OCI-LY7 (cell line): ENCODE measurements at regions not wholly inside any gene's neighbourhood (a gene's known extent, or its start where the extent isn't known, plus 50 kb on each side); places are given as distances from the start of the nearest gene placed in this dataset.

Experiments used
- BruUV-seq: library from RNA; stranded (reverse); fragments of 400-500 nt; replicated peaks from 2 replicates; lab custom pipeline; 2021; lab: Mats Ljungman, UMichigan
- CTCF ChIA-PET: fragments of 300-600 bp; sonication (Branson Sonifier 250); formaldehyde crosslinking; loops from one replicate; lab custom pipeline; 2022; ENCODE audit warnings: antibody characterized with exemption; ENCODE audit not compliant: unreplicated experiment; lab: Charles Lee
- POLR2A ChIA-PET: fragments of 300-600 bp; sonication (Branson Sonifier 250); formaldehyde crosslinking; loops from one replicate; lab custom pipeline; 2022; ENCODE audit warnings: antibody characterized with exemption; lab: Charles Lee
- DNase-seq: peaks from one replicate; pipeline ENCODE4 v3.0.0-alpha.2; 2015; ENCODE audit warnings: low spot score
- H2AFZ ChIP-seq: fragments of 200-600 bp; sonication (generic), shearing (Covaris generic); 2 replicates; pipeline ENCODE4 v1.6.1; 2014; ENCODE audit warnings: mild to moderate bottlenecking, antibody characterized with exemption, low read length, moderate library complexity
- H3K27ac ChIP-seq: fragments of 200-600 bp; sonication (generic); 2 replicates; pipeline ENCODE4 v1.5.1; 2014; ENCODE audit warnings: mixed run types, low read depth, mild to moderate bottlenecking, moderate library complexity, low read length, inconsistent platforms; ENCODE audit not compliant: poor library complexity, severe bottlenecking
- H3K36me3 ChIP-seq: fragments of 200-600 bp; sonication (generic); 2 replicates; pipeline ENCODE4 v1.6.1; 2014; ENCODE audit warnings: mild to moderate bottlenecking, antibody characterized with exemption, low read length, moderate library complexity, mixed read lengths; ENCODE audit not compliant: insufficient read depth
- H3K4me1 ChIP-seq: fragments of 200-600 bp; sonication (generic); 2 replicates; pipeline ENCODE4 v1.5.1; 2014; ENCODE audit warnings: mild to moderate bottlenecking, low read length; ENCODE audit not compliant: insufficient read depth, poor library complexity, severe bottlenecking
- H3K4me2 ChIP-seq: fragments of 200-600 bp; sonication (generic); 2 replicates; pipeline ENCODE4 v1.6.1; 2014; ENCODE audit warnings: mild to moderate bottlenecking, low read length
- H3K4me3 ChIP-seq: fragments of 200-600 bp; sonication (generic); 2 replicates; pipeline ENCODE4 v1.5.1; 2014; ENCODE audit warnings: mild to moderate bottlenecking, low read depth, low read length; ENCODE audit not compliant: poor library complexity, severe bottlenecking
- H3K79me2 ChIP-seq: fragments of 200-600 bp; sonication (generic); 2 replicates; pipeline ENCODE4 v1.6.1; 2016; ENCODE audit warnings: low read depth, mild to moderate bottlenecking, low read length, moderate library complexity, mixed read lengths; ENCODE audit not compliant: insufficient read depth
- H3K9me2 ChIP-seq: fragments of 200-600 bp; sonication (generic); 2 replicates; pipeline ENCODE4 v1.6.1; 2016; ENCODE audit warnings: mild to moderate bottlenecking, low read length, mixed read lengths; ENCODE audit not compliant: insufficient read depth
- H3K9me3 ChIP-seq: fragments of 200-600 bp; sonication (generic); 2 replicates; pipeline ENCODE4 v1.6.1; 2014; ENCODE audit warnings: mild to moderate bottlenecking, mixed run types, low read length, mixed read lengths
- H4K20me1 ChIP-seq: fragments of 200-600 bp; sonication (generic); 2 replicates; pipeline ENCODE4 v1.6.1; 2014; ENCODE audit warnings: mild to moderate bottlenecking, antibody characterized with exemption, low read length, moderate library complexity, mixed read lengths; ENCODE audit not compliant: insufficient read depth
- EZH2phosphoT487 ChIP-seq: fragments of 200-600 bp; sonication (generic); IDR thresholded peaks from 2 replicates; pipeline ENCODE4 v1.6.1; 2018; ENCODE audit warnings: low read depth, borderline replicate concordance, mild to moderate bottlenecking, mixed run types, antibody characterized with exemption, low read length, moderate library complexity, mixed read lengths
- intact Hi-C: fragments of 100-400 bp; cut with micrococcal nuclease; formaldehyde crosslinking; loops from one replicate; pipeline ENCODE4 v1.10.0; 2022; ENCODE audit not compliant: unreplicated experiment
- TF ChIP-seq, protein P1 (sequence below): fragments of 200-600 bp; sonication (generic); conservative IDR thresholded peaks from 2 replicates; pipeline ENCODE4 v1.5.1; 2014; ENCODE audit warnings: mild to moderate bottlenecking, antibody characterized with exemption, low read length, moderate library complexity, mixed read lengths

DNA sequence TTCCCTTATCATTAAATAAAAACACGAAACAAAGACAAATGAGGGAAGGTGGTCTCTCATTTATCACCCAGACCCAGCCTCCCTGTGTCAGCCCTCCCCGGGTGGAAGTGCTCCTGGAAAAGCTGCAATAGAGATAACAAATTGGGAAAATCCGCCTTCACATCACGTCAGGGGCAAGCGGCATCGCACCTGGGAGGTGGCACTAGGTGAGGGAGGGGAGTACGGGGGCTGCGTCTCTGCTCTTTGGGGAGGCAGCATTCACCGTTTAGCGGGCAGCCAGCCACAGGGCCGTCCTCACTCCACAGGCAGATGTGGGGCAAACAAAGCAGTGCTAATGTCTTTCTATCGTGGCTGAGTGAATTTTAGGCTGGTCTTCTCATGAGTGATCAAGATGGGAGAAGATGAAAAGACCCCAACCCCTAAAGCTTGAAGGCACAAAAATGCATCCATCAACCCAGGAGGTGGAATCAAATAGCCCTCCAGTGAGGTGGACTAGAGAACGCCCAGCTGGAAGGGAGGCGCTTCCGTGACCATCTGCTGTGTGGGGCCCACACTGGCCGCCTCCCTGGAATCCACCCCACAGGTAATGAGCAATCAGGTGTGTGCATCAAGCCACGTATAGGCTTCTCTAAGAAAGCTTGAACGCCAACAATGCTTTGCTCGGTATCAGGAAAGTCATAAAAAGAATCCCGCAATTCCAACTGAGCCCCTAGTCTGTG, 629.5 kb downstream of the BRD1 start:
- no peak overlapping the region for H3K27ac ChIP-seq
- no peak overlapping the region for H3K4me3 ChIP-seq
- no peak overlapping the region for H2AFZ ChIP-seq
- no peak for DNase-seq
- no peaks in the 10 kb centered on the region for H3K79me2 ChIP-seq
- no peaks in the 10 kb centered on the region for H3K36me3 ChIP-seq
- H4K20me1 ChIP-seq, result no peaks in the 10 kb centered on the region
- BruUV-seq, result no TSS peak
- CTCF ChIA-PET, result no interaction called here
- no peaks in the 10 kb centered on the region for H3K9me2 ChIP-seq
- POLR2A ChIA-PET, result no interaction called here
- H3K4me2 ChIP-seq, result no peak overlapping the region
- no peaks in the 10 kb centered on the region for H3K4me1 ChIP-seq
- H3K9me3 ChIP-seq, result no peaks in the 10 kb centered on the region
- TF ChIP-seq, protein P1, sequence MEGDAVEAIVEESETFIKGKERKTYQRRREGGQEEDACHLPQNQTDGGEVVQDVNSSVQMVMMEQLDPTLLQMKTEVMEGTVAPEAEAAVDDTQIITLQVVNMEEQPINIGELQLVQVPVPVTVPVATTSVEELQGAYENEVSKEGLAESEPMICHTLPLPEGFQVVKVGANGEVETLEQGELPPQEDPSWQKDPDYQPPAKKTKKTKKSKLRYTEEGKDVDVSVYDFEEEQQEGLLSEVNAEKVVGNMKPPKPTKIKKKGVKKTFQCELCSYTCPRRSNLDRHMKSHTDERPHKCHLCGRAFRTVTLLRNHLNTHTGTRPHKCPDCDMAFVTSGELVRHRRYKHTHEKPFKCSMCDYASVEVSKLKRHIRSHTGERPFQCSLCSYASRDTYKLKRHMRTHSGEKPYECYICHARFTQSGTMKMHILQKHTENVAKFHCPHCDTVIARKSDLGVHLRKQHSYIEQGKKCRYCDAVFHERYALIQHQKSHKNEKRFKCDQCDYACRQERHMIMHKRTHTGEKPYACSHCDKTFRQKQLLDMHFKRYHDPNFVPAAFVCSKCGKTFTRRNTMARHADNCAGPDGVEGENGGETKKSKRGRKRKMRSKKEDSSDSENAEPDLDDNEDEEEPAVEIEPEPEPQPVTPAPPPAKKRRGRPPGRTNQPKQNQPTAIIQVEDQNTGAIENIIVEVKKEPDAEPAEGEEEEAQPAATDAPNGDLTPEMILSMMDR, result no peak
- no peak for TF ChIP-seq EZH2phosphoT487
- intact Hi-C loops, result no loop called here

DNA sequence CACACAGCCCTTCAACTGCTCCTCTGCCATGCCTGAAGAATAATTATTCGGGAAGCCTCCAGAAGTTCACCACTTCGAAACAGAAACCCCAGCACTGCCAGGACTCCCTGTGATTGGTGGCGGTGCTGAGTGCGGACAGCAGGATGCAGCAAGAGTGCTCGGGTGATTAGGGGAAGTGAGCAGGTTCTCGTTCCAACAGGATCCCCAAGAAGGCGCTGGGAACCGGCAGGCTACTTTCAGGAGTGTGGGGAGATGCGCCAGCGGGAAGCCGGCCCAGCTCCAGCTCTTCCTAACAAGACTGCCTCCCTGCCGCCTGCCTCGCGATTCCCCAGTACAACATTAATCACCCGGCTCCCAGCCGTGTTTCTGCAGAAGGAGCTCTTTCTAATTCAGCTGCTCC, 630.2 kb downstream of the BRD1 start:
- POLR2A ChIA-PET, result no interaction called here
- H3K36me3 ChIP-seq, result no peaks in the 10 kb centered on the region
- no peaks in the 10 kb centered on the region for H3K9me2 ChIP-seq
- no peaks in the 10 kb centered on the region for H3K79me2 ChIP-seq
- no peak overlapping the region for H3K4me3 ChIP-seq
- no TSS peak for BruUV-seq
- no peak overlapping the region for H3K4me2 ChIP-seq
- intact Hi-C loops, result no loop called here
- TF ChIP-seq, protein P1, result no peak
- TF ChIP-seq EZH2phosphoT487, result no peak
- no peaks in the 10 kb centered on the region for H3K9me3 ChIP-seq
- no peak for DNase-seq
- H4K20me1 ChIP-seq, result no peaks in the 10 kb centered on the region
- H2AFZ ChIP-seq, result no peak overlapping the region
- no peak overlapping the region for H3K27ac ChIP-seq
- no peaks in the 10 kb centered on the region for H3K4me1 ChIP-seq
- CTCF ChIA-PET, result no interaction called here

DNA sequence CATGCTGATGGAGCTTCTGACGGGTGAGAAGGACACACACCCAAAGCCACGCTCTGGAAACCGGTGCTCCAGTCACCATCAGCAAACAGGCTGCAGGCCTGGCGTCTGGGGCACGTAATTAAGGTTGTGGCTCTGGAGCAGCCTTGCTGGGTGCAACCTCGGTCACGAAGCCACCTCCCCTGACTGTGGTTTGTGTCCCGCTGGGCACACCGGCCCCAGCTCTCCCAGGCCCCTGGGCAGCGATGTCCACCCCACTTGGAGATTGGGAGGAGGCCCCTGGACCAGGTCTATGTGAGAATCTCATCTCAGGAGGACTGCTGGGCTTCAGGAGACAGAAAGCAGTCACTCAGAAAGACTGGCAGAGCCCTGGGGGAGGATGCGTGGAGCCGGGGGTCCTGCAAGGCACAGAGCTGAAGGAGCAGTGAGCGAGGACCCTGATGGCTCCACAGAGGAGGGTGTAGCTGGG, 631.6 kb downstream of the BRD1 start:
- no peak overlapping the region for H3K4me2 ChIP-seq
- H4K20me1 ChIP-seq, result no peaks in the 10 kb centered on the region
- H3K9me2 ChIP-seq, result no peaks in the 10 kb centered on the region
- no peaks in the 10 kb centered on the region for H3K79me2 ChIP-seq
- H3K36me3 ChIP-seq, result no peaks in the 10 kb centered on the region
- intact Hi-C loops, result no loop called here
- H3K4me1 ChIP-seq, result no peaks in the 10 kb centered on the region
- BruUV-seq, result no TSS peak
- no peak overlapping the region for H3K27ac ChIP-seq
- ChIA-PET POLR2A (no interaction called here), CTCF (no interaction called here)
- no peak for TF ChIP-seq EZH2phosphoT487
- TF ChIP-seq, protein P1, result no peak
- H3K9me3 ChIP-seq, result no peaks in the 10 kb centered on the region
- DNase-seq, result no peak
- no peak overlapping the region for H2AFZ ChIP-seq
- H3K4me3 ChIP-seq, result no peak overlapping the region
